Fibroblast of mammary gland (primary cell): ENCODE measurements at regions not wholly inside any gene's neighbourhood (a gene's known extent, or its start where the extent isn't known, plus 50 kb on each side); places are given as distances from the start of the nearest gene placed in this dataset.

Source experiments
- DNase-seq: peaks from one replicate; pipeline ENCODE4 v3.0.0-alpha.2; 2010; ENCODE audit warnings: low read depth
- H3K4me3 ChIP-seq: 2 replicates; pipeline ENCODE4 v1.5.1; 2011; ENCODE audit warnings: low read depth, mild to moderate bottlenecking, low read length, moderate library complexity; ENCODE audit not compliant: control insufficient read depth
- CTCF ChIP-seq: conservative IDR thresholded peaks from 2 replicates; pipeline ENCODE4 v1.5.1; 2011; ENCODE audit warnings: low read depth, low read length, inconsistent platforms; ENCODE audit not compliant: control insufficient read depth, insufficient read depth

GRCh38 chr18:49697757-49698524 lies 115.4 kb downstream of the ACAA2 start:
- DNase-seq = peak; percentile 31
- H3K4me3 ChIP-seq = no peak overlapping the region
- no peak for TF ChIP-seq CTCF

- H3K4me3 ChIP-seq = no peak overlapping the region
- no peak for DNase-seq
- TF ChIP-seq CTCF = no peak
Measured at GRCh38 chr18:49697049-49697448, 116.3 kb downstream of the ACAA2 start.

GRCh38 chr18:49694402-49694801 lies 118.9 kb downstream of the ACAA2 start:
- TF ChIP-seq CTCF = no peak
- DNase-seq = no peak
- H3K4me3 ChIP-seq = no peak overlapping the region

- no peak overlapping the region for H3K4me3 ChIP-seq
- TF ChIP-seq CTCF = no peak
- no peak for DNase-seq
Measured at GRCh38 chr18:49693717-49694005, 119.7 kb downstream of the ACAA2 start.

GRCh38 chr18:49692906-49693716 lies 120.2 kb downstream of the ACAA2 start:
- no peak overlapping the region for H3K4me3 ChIP-seq
- no peak for TF ChIP-seq CTCF
- DNase-seq = no peak

GRCh38 chr18:49691177-49691608 lies 122.1 kb downstream of the ACAA2 start:
- DNase-seq = peak; percentile 98
- no peak overlapping the region for H3K4me3 ChIP-seq

More at GRCh38 chr18:49691177-49691608, 122.1 kb downstream of the ACAA2 start:
- no peak for TF ChIP-seq CTCF
